GM04503 (cell line): ENCODE measurements at regions not wholly inside any gene's neighbourhood (a gene's known extent, or its start where the extent isn't known, plus 50 kb on each side); places are given as distances from the start of the nearest gene placed in this dataset.
"Not testable (repeated sequence)": the region's sequence is repeated elsewhere in the genome, so short reads cannot be mapped to it uniquely, and the experiment has no call there.

Source experiments
- DNase-seq: peaks from one replicate; pipeline ENCODE4 v3.0.0-alpha.2; 2012; ENCODE audit warnings: low read depth

GRCh38 chr5:102048940-102049339 is 247.1 kb downstream of the SLCO4C1 start:
- DNase-seq: no peak

DNA sequence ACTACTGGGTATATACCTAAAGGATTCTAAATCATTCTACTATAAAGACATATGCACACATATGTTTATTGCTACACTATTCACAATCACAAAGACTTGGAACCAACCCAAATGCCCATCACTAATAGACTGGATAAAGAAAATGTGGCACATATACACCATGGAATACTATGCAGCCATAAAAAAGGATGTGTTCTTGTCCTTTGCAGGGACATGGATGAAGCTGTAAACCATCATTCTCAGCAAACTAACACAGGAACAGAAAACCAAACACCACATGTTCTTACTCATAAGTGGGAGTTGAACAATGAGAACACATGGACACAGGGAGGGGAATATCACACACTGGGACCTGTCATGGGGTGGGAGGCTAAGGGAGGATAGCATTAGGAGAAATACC is 249.0 kb downstream of the SLCO4C1 start:
- not testable (repeated sequence) for DNase-seq

GRCh38 chr5:102040326-102040725 is 255.8 kb downstream of the SLCO4C1 start:
- DNase-seq: no peak

DNA sequence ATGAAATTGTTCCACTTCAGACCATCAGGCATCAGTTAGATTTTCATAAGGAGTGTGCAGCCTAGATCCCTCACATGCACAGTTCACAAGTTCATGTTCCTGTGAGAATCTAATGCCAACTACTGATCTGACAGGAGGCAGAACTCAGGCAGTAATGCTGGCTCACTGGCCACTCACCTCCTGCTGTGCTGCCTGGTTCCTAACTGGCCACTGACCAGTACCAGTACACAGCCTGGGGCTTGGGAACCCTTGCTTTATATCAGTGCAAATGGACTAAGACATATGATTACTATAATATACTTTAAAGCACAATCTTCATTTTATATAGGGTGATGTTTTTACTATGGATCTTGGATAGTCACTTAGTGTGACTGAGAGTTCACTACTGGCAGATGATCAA is 259.2 kb downstream of the SLCO4C1 start:
- no peak for DNase-seq

DNA sequence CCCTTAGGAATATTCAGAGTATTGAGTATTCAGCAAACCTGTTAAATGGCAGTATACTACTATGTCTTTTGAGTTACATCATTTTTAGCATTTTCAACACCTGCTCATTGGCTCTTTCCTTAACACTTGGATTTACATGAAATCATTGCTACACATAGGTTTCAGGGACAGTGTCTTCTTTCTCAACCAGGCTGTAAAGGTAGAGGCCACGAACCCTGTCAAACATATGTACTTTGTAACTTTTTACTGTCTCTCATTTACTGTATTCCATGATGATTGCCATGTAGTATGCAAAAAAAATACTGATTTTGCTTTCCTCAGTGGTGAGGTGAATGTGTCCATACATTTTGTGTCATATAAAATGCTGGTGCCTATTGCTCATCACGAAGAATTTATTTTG is 264.4 kb downstream of the SLCO4C1 start:
- no peak for DNase-seq

DNA sequence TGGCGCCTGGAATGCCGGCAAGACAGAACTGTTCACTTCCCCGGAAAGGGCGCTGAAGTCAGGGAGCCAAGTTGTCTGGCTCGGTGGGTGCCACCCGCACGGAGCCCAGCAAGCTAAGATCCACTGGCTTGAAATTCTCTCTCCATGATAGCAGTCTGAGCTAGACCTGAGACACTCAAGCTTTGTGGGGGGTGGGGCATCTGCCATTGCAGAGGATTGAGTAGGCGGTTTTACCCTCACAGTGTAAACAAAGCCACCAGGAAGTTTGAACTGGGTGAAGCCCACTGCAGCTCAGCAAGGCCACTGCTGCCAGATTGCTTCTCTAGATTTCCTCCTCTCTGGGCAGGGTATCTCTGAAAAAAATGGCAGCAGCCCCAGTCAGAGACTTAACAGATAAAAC is 277.4 kb downstream of the SLCO4C1 start:
- DNase-seq: no peak

DNA sequence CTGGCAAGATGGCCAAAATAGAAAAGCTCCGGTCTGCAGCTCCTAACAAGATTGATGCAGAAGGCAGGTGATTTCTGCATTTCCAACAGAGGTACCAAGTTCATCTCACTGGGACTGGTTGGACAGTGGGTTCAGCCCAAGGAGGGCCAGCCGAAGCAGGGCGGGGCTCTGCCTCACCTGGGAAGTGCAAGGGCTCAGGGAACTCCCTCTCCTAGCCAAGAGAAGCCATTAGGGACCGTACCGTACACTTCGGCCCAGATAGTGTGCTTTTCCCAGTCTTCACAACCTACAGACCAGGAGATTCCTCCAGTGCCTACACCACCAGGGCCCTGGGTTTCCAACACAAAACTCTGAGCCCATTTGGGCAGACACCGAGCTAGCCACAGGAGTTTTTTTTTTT is 277.8 kb downstream of the SLCO4C1 start:
- DNase-seq: no peak

DNA sequence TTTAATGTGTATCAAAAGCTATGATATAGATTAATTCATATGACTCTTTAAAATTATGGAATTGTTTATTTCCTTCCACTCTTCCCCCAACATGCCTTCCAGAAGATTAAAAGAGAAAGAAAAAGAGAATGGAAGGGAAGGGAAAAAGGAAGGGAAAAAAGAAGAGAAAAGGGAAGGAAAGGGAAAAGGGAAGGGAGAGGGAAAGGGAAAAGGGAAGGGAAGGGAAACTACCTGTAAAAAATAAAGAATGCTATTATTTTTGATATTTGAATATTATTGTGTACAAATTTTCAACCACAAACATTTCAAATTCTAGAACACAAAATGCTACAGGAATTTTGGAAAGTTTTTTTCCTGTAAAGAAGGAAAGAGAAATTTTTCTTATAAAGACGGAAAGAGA is 281.7 kb downstream of the SLCO4C1 start:
- DNase-seq: no peak

DNA sequence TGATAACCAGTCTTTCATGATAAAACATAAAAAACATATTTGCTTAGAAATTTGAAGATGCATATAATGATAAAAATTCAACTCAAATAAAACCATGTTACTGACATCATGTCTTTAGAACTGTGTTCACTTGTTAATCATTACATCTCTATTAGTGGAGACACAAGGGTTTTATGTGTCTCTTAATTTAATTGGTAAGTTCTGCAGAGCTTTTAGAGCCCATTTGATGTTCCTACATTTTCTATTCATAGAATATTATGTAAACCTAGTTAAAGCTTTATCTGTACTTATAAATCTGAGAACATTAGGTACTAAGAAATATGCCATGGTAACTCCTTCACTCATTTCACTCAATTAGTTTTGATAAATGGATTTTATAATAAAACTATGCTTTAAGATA is 285.4 kb downstream of the SLCO4C1 start:
- no peak for DNase-seq

- no peak for DNase-seq
These were observed 298.8 kb downstream of the SLCO4C1 start for GRCh38 chr5:101997235-101997634.

GRCh38 chr5:101995585-101995984 is 300.5 kb downstream of the SLCO4C1 start:
- DNase-seq: no peak

- DNase-seq: no peak
These were observed 304.6 kb downstream of the SLCO4C1 start for GRCh38 chr5:101991486-101991885.

DNA sequence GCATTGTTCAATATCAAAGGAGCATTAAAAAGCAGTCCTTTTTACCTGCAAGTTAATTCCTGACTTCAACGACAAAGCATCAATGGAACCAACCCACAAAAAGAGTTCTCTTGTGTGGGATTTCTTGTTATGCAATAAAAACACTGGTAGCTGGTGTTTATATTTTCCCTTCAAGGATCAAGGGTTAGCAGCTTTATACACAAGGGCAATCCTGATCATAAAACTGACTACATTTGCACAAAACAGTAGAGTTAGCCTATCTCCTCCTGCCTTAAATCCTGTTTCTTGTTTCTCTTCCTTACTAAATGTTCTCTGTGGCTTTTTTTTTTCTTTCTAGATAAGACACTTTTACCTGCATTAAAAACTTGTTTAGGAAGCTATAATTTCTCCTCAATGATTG is 306.4 kb downstream of the SLCO4C1 start:
- DNase-seq: no peak

DNA sequence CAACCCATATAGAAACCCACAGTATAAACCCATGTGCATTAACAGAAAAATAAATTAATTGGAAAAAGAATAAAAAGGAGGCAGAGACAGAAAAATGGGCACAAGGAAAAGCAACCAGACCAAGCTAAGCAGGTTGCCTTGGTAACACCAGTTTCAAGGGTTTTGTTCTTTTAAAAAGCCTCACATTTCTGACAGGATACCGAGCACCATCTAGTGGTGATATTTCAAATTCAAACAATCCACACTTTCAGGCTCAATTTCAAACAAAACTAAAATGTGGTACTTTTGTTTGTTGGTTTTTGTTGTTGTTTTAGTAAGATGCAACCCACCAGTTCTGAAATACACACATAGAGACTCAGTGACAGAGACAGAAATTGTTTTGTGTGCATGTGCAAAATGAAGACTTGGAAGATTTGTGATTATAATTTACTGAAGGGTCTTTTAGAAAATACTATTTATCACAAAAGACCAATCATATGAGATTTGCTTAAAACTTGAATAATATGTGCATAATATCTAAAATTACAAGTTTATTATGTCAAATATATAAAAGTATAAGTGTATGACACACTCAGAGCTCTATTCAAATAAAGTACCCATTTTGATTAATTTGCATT is 318.2 kb downstream of the SLCO4C1 start:
- DNase-seq: peak; percentile 9

- DNase-seq: no peak
These were observed 319.2 kb downstream of the SLCO4C1 start for GRCh38 chr5:101976933-101977332.

- no peak for DNase-seq
These were observed 326.3 kb downstream of the SLCO4C1 start for GRCh38 chr5:101969742-101970141.

GRCh38 chr5:101966476-101966875 is 329.6 kb downstream of the SLCO4C1 start:
- DNase-seq: no peak

- no peak for DNase-seq
These were observed 340.2 kb downstream of the SLCO4C1 start for GRCh38 chr5:101955891-101956290.

DNA sequence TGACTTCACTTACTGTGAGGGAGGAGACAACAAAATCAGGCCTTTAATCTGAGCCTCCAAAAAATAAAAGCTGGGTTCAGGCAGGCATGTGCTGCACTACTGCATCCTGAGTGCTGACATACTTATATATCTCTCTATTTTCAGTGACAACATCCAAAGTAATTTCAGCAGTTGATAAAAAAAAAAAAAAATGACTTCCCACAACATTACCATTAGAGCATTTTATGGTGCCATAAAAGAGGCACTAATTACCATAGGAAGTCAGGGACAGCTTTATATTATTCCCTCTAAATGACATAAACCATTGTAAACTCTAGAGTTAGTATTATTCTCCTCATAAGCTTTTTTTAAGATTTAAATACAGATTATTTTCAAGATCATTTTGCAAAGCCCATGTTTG is 346.1 kb downstream of the SLCO4C1 start:
- DNase-seq: no peak

- DNase-seq: no peak
These were observed 347.5 kb downstream of the SLCO4C1 start for GRCh38 chr5:101948615-101949014.

DNA sequence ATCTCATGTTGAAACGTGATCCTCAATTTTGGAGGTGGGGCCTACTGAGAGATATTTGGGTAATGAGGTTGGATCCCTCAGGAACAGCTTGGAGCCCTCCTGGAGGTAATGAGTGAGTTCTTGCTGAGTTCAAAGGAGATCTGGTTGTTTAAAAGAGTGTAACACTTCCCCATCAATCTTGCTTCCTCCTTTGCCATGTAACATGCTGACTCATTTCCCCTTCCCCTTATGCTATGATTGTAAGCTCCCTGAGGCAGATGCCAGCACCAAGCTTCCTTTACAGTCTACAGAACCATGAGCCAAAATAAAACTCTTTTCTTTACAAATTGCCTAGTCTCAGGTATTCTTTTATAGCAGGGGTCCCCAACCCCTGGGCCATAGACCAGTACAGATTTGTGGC is 352.3 kb downstream of the SLCO4C1 start:
- DNase-seq: no peak

DNA sequence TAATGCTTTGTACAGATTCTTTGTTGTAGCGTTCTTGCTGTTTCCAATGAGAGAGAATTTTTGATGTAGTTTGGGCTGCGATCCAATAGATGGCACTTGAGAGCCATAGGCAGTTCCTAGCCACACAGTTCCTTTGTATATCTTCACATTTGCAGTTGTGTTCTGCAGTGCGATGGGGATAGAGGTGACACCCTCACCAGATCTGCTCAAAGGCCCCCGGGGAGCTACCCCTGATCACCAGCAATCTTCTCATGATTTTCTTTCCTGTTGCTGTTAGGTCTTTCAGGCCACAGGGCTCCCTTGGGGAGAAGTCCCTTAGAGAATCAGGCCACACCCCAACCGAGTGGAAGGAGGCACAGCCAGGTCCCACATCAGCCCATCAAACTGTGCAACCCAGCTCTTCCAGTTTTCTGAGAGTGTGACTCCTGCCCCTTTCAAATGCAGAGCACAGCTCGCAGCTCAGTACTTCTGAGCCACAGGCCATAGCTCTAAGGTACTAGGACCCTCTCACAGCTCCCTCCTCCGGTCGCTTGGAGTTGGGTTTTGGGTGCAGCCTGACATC is 353.7 kb downstream of the SLCO4C1 start:
- no peak for DNase-seq

DNA sequence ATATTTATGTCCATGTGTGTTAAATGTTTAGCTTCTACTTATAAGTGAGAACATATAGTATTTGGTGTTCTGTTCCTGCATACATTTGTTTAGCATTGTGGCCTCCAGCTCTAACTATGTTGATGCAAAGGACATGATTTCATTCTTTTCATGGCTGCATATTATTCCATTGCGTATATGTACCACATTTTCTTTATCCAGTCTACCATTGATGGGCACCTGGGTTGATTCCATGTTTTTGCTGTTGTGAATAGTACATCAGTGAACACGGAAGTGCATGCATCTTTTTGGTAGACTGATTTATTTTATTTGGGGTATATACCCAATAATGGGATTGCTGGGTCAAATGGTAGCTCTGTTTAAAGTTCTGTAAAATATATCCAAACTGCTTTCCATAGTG is 359.0 kb downstream of the SLCO4C1 start:
- no peak for DNase-seq

GRCh38 chr5:101935086-101935485 is 361.0 kb downstream of the SLCO4C1 start:
- DNase-seq: no peak
